PC-9 (cell line): ENCODE measurements at regions not wholly inside any gene's neighbourhood (a gene's known extent, or its start where the extent isn't known, plus 50 kb on each side); places are given as distances from the start of the nearest gene placed in this dataset.
A peak's percentile ranks its signal among the peaks of the same experiment; 100 is the strongest.

ENCODE experiments used
- BruUV-seq: library from RNA; stranded (reverse); fragments of 400-500 nt; replicated peaks from 2 replicates; lab custom pipeline; 2021; lab: Mats Ljungman, UMichigan
- CTCF ChIA-PET: fragments of 300-600 bp; sonication (Branson Sonifier 250); formaldehyde crosslinking; loops from one replicate; lab custom pipeline; 2022; ENCODE audit warnings: antibody characterized with exemption; lab: Charles Lee
- POLR2A ChIA-PET: fragments of 300-600 bp; sonication (Branson Sonifier 250); formaldehyde crosslinking; loops from one replicate; lab custom pipeline; 2022; ENCODE audit warnings: antibody characterized with exemption; ENCODE audit not compliant: unreplicated experiment; lab: Charles Lee
- DNase-seq, 2 experiments: peaks; one replicate each; pipeline versions ENCODE4 v3.0.0 to v3.0.0-alpha.2; 2015 to 2022; ENCODE audit warnings: mixed read lengths in 1 of 2
- H2AFZ ChIP-seq: fragments of 200-600 bp; sonication (generic); 2 replicates; pipeline ENCODE4 v1.8.1; 2017; ENCODE audit warnings: antibody characterized with exemption
- H3F3A ChIP-seq: fragments of 200-600 bp; sonication (generic); 2 replicates; pipeline ENCODE4 v1.8.1; 2017; ENCODE audit warnings: antibody characterized with exemption, mild to moderate bottlenecking, low read depth; ENCODE audit not compliant: insufficient read depth
- H3K27ac ChIP-seq: fragments of 200-600 bp; sonication (generic); 2 replicates; pipeline ENCODE4 v1.6.1; 2016; ENCODE audit warnings: mixed run types
- H3K27me3 ChIP-seq: fragments of 200-600 bp; sonication (generic); 2 replicates; pipeline ENCODE4 v1.6.1; 2016; ENCODE audit warnings: low read depth, mixed run types; ENCODE audit not compliant: insufficient read depth
- H3K36me3 ChIP-seq: fragments of 200-600 bp; sonication (generic); 2 replicates; pipeline ENCODE4 v1.6.1; 2016; ENCODE audit warnings: low read depth, mixed run types
- H3K4me1 ChIP-seq: fragments of 200-600 bp; sonication (generic); replicated peaks from 2 replicates; pipeline ENCODE4 v1.6.1; 2016; ENCODE audit warnings: mixed run types; ENCODE audit not compliant: insufficient read depth
- H3K4me2 ChIP-seq: fragments of 200-600 bp; sonication (generic); 2 replicates; pipeline ENCODE4 v1.6.1; 2017; ENCODE audit warnings: mixed run types
- H3K4me3 ChIP-seq: fragments of 200-600 bp; sonication (generic); 2 replicates; pipeline ENCODE4 v1.6.1; 2016; ENCODE audit warnings: mixed run types
- H3K79me2 ChIP-seq: fragments of 200-600 bp; sonication (generic); 2 replicates; pipeline ENCODE4 v1.6.1; 2017; ENCODE audit warnings: low read depth, mixed run types
- H3K9me2 ChIP-seq: fragments of 200-600 bp; sonication (generic); 2 replicates; pipeline ENCODE4 v1.8.1; 2017; ENCODE audit warnings: mild to moderate bottlenecking; ENCODE audit not compliant: insufficient read depth
- H3K9me3 ChIP-seq: fragments of 200-600 bp; sonication (generic); 2 replicates; pipeline ENCODE4 v1.8.1; 2016; ENCODE audit warnings: low read depth; ENCODE audit not compliant: insufficient read depth
- H4K20me1 ChIP-seq: fragments of 200-600 bp; sonication (generic); 2 replicates; pipeline ENCODE4 v1.8.1; 2017; ENCODE audit not compliant: insufficient read depth
- CTCF ChIP-seq: fragments of 200-600 bp; sonication (generic); conservative IDR thresholded peaks from 2 replicates; pipeline ENCODE4 v1.6.1; 2017; ENCODE audit warnings: mixed run types, antibody characterized with exemption, mild to moderate bottlenecking, moderate library complexity
- EZH2 ChIP-seq: fragments of 200-600 bp; sonication (generic); IDR thresholded peaks from 2 replicates; pipeline ENCODE4 v1.8.0; 2017; ENCODE audit warnings: antibody characterized with exemption, low read depth
- intact Hi-C: fragments of 100-400 bp; cut with micrococcal nuclease; formaldehyde crosslinking; loops from one replicate; pipeline ENCODE4 v1.10.0; 2022; ENCODE audit not compliant: unreplicated experiment

- Histone ChIP-seq H3K4me1 (peaks cover 30% of the 10 kb centered on the region), H3K4me3 (no peak overlapping the region), H3K36me3 (no peaks in the 10 kb centered on the region), H3K9me3 (no peaks in the 10 kb centered on the region), H2AFZ (peak overlapping the region; percentile 22; the same call in 1 of the 2 replicates), H3F3A (peaks cover 20% of the 10 kb centered on the region), H4K20me1 (no peaks in the 10 kb centered on the region), H3K27me3 (no peaks in the 10 kb centered on the region), H3K27ac (no peak overlapping the region), H3K4me2 (no peak overlapping the region), H3K9me2 (no peaks in the 10 kb centered on the region), H3K79me2 (no peaks in the 10 kb centered on the region)
- DNase-seq: no peak
- intact Hi-C loops: no loop called here
- BruUV-seq: no TSS peak
- ChIA-PET CTCF (no interaction called here), POLR2A (no interaction called here)
- TF ChIP-seq CTCF (no peak), EZH2 (no peak)
Measured at GRCh38 chr10:63697956-63698786, 177.0 kb downstream of the REEP3 start.

- no peak for DNase-seq
- Histone ChIP-seq H3F3A (peaks cover 20% of the 10 kb centered on the region), H4K20me1 (no peaks in the 10 kb centered on the region), H3K27me3 (no peaks in the 10 kb centered on the region), H3K36me3 (no peaks in the 10 kb centered on the region), H3K9me2 (no peaks in the 10 kb centered on the region), H3K4me3 (no peak overlapping the region), H3K4me2 (0 out of 2 replicates have a peak overlapping the region, but pooled peaks have one; percentile 37), H3K4me1 (peaks cover 36% of the 10 kb centered on the region), H3K79me2 (no peaks in the 10 kb centered on the region), H2AFZ (no peak overlapping the region), H3K9me3 (no peaks in the 10 kb centered on the region), H3K27ac (no peak overlapping the region)
- intact Hi-C loops: no loop called here
- no TSS peak for BruUV-seq
- ChIA-PET CTCF (no interaction called here), POLR2A (no interaction called here)
- TF ChIP-seq CTCF: no peak
- TF ChIP-seq EZH2: no peak
Measured at GRCh38 chr10:63698787-63699150, 177.6 kb downstream of the REEP3 start.

- Histone ChIP-seq H3K4me3 (no peak overlapping the region), H3K36me3 (no peaks in the 10 kb centered on the region), H3K4me2 (peak overlapping the region; percentile 37), H3F3A (peaks cover 28% of the 10 kb centered on the region), H4K20me1 (no peaks in the 10 kb centered on the region), H2AFZ (peak overlapping the region; percentile 1; the same call in 1 of the 2 replicates), H3K4me1 (peaks cover 43% of the 10 kb centered on the region), H3K27ac (peak overlapping the region; percentile 77), H3K9me2 (no peaks in the 10 kb centered on the region), H3K79me2 (no peaks in the 10 kb centered on the region), H3K27me3 (no peaks in the 10 kb centered on the region), H3K9me3 (no peaks in the 10 kb centered on the region; the same call in 1 of the 2 replicates)
- ChIA-PET CTCF (no interaction called here), POLR2A (interaction anchor here (0.5 kb wide), 1 partner anchor 730 kb away, joined by 3 read pairs; no protein-coding TSS in a partner anchor)
- peak; percentile 60 to 92 for DNase-seq
- intact Hi-C loops: no loop called here
- TF ChIP-seq EZH2 (no peak), CTCF (no peak)
- no TSS peak for BruUV-seq
Measured at GRCh38 chr10:63699785-63700613, 178.8 kb downstream of the REEP3 start.
